ENCODE measurements at regions not wholly inside any gene's neighbourhood (a gene's known extent, or its start where the extent isn't known, plus 50 kb on each side); places are given as distances from the start of the nearest gene placed in this dataset.
A peak's percentile ranks its signal among the peaks of the same experiment; 100 is the strongest.
"Not testable (repeated sequence)": the region's sequence is repeated elsewhere in the genome, so short reads cannot be mapped to it uniquely, and the experiment has no call there.

DNA sequence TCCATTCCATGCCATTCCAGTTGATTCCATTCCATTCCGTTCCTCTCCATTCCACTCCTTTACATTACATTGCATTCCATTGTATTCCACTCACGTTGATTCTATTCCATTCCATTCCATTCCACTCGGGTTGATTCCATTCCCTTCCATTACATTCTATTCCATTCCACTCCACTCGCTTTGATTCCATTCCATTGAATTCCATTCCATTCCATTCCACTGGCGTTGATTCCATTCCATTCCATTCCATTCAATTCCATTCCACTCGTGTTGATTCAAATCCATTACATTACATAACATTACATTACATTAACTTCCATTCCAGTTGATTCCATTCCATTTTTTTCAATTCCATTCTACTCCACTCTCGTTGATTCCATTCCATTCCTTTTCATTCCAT, 1142.8 kb downstream of the RPIA start:
- Mint-ChIP-seq H3K9me3 (peaks cover 28% of the 10 kb centered on the region), H3K27ac (no peak overlapping the region)
- no peak overlapping the region for H3K4me3 ChIP-seq (ENCODE audit: low read length)

GRCh38 chr2:89836326-89836725, 1144.9 kb downstream of the RPIA start:
- H3K27ac Mint-ChIP-seq; H3K4me1 Mint-ChIP-seq (ENCODE audit: low read depth); H3K4me3 Mint-ChIP-seq; H3K4me1 ChIP-seq (ENCODE audit: insufficient read depth, low read length); POLR2A ChIA-PET; H3K4me3 ChIP-seq (ENCODE audit: low read length); H3K27ac ChIP-seq (ENCODE audit: low read depth in 1 of 2, low read length in 2 of 2); H3K27me3 Mint-ChIP-seq; H3K36me3 ChIP-seq (ENCODE audit: insufficient read depth, low read length); intact Hi-C loops (cut with DNase I, micrococcal nuclease); CTCF ChIA-PET; H3K27me3 ChIP-seq (ENCODE audit: control insufficient read depth in 1 of 2, insufficient read depth in 2 of 2, low read length in 2 of 2): not testable (repeated sequence)
- Mint-ChIP-seq H3K36me3 (ENCODE audit: low read depth) (peaks cover 21% of the 10 kb centered on the region), H3K9me3 (peaks cover 28% of the 10 kb centered on the region)
- peaks cover 0 to 42% of the 10 kb centered on the region in 2 experiments for H3K9me3 ChIP-seq (ENCODE audit: control insufficient read depth in 1 of 2, insufficient read depth in 1 of 2, low read length in 2 of 2)
- ATAC-seq (ENCODE audit: poor library complexity) (peak; percentile 60), DNase-seq (peak in 2 of 14 experiments; percentile 17 to 29)

More for the DNA sequence above, 1142.8 kb downstream of the RPIA start:
- Mint-ChIP-seq H3K27me3 (no peaks in the 10 kb centered on the region), H3K4me1 (ENCODE audit: low read depth) (no peaks in the 10 kb centered on the region), H3K36me3 (ENCODE audit: low read depth) (peaks cover 25% of the 10 kb centered on the region), H3K4me3 (no peak overlapping the region)
- no peak for TF ChIP-seq CTCF (IDR thresholded peaks at IDR 0.05)
- CTCF ChIA-PET = no interaction called here
- no peak for DNase-seq
- Histone ChIP-seq H3K9me3 (ENCODE audit: control insufficient read depth in 1 of 2, insufficient read depth in 1 of 2, low read length in 2 of 2) (peaks cover 0 to 43% of the 10 kb centered on the region in 2 experiments), H3K4me1 (ENCODE audit: insufficient read depth, low read length) (no peaks in the 10 kb centered on the region), H3K36me3 (ENCODE audit: insufficient read depth, low read length) (no peaks in the 10 kb centered on the region), H3K27ac (ENCODE audit: low read depth in 1 of 2, low read length in 2 of 2) (no peak overlapping the region), H3K27me3 (ENCODE audit: control insufficient read depth in 1 of 2, insufficient read depth in 2 of 2, low read length in 2 of 2) (no peaks in the 10 kb centered on the region)
- ATAC-seq (ENCODE audit: poor library complexity) = no peak
- intact Hi-C loops (cut with DNase I, micrococcal nuclease) = no loop called here
- POLR2A ChIA-PET = no interaction called here

DNA sequence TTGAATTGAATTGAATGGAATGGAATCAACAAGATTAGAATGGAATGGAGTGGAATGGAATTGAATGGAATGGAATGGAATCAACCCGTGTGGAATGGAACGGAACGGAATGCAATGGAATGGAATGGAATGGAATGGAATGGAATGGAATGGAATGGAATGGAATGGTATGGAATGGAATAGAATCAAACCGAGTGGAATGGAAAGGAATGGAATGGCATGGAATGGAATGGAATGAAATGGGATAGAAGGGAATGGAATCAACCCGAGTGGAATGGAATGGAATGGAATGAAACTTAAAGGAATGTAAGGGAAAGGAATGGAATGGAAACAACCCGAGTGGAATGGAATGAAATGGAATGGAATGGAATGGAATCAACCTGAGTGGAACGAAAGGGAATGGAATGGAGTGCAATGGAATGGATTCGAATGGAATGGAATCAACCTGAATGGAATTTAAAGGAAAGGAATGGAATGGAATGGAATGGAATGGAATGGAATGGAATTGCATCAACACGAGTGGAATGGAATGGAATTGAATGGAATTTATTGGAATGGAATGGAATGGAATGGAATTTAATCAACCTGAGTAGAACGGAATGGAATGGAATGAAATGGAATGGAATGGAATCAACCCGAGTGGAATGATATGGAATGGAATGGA, 1146.6 kb downstream of the RPIA start:
- Mint-ChIP-seq H3K36me3 (ENCODE audit: low read depth) (peaks cover 21% of the 10 kb centered on the region), H3K4me1 (ENCODE audit: low read depth) (no peaks in the 10 kb centered on the region), H3K9me3 (peaks cover 31% of the 10 kb centered on the region), H3K27ac (no peak overlapping the region), H3K4me3 (no peak overlapping the region), H3K27me3 (no peaks in the 10 kb centered on the region)
- ChIA-PET POLR2A (no interaction called here), CTCF (no interaction called here)
- intact Hi-C loops (cut with DNase I, micrococcal nuclease) = no loop called here
- Histone ChIP-seq H3K27ac (ENCODE audit: low read depth in 1 of 2, low read length in 2 of 2) (no peak overlapping the region), H3K36me3 (ENCODE audit: insufficient read depth, low read length) (no peaks in the 10 kb centered on the region), H3K4me1 (ENCODE audit: insufficient read depth, low read length) (no peaks in the 10 kb centered on the region), H3K27me3 (ENCODE audit: control insufficient read depth in 1 of 2, insufficient read depth in 2 of 2, low read length in 2 of 2) (no peaks in the 10 kb centered on the region), H3K9me3 (ENCODE audit: control insufficient read depth in 1 of 2, insufficient read depth in 1 of 2, low read length in 2 of 2) (peaks cover 3 to 27% of the 10 kb centered on the region in 2 experiments), H3K4me3 (ENCODE audit: low read length) (no peak overlapping the region)
- ATAC-seq (ENCODE audit: poor library complexity) = no peak
- DNase-seq = no peak
- TF ChIP-seq CTCF (IDR thresholded peaks at IDR 0.05) = no peak

DNA sequence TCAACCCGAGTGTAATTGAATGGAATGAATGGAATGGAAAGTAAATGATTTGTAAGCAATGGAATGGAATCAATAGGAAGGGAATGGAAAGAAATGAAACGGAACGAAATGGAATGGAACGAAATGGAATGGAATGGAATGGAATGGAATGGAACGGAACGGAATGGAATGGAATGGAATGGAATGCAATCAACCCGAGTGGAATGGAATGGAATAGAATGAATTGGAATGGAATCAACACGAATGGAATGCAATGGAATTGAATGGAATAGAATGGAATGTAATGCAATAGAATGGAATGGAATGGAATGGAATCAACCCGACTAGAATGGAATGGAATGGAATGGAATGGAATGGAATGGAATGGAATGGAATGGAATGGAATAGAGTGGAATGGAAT, 1148.7 kb downstream of the RPIA start:
- H3K4me1 ChIP-seq (ENCODE audit: insufficient read depth, low read length); H3K4me1 Mint-ChIP-seq (ENCODE audit: low read depth); intact Hi-C loops (cut with DNase I, micrococcal nuclease); CTCF ChIA-PET; DNase-seq; H3K4me3 Mint-ChIP-seq; H3K4me3 ChIP-seq (ENCODE audit: low read length); H3K27ac Mint-ChIP-seq; H3K27me3 Mint-ChIP-seq; POLR2A ChIA-PET; ATAC-seq (ENCODE audit: poor library complexity); H3K36me3 ChIP-seq (ENCODE audit: insufficient read depth, low read length); H3K27ac ChIP-seq (ENCODE audit: low read depth in 1 of 2, low read length in 2 of 2); H3K27me3 ChIP-seq (ENCODE audit: control insufficient read depth in 1 of 2, insufficient read depth in 2 of 2, low read length in 2 of 2): not testable (repeated sequence)
- Mint-ChIP-seq H3K36me3 (ENCODE audit: low read depth) (peaks cover 21% of the 10 kb centered on the region), H3K9me3 (peaks cover 27% of the 10 kb centered on the region)
- H3K9me3 ChIP-seq (ENCODE audit: control insufficient read depth in 1 of 2, insufficient read depth in 1 of 2, low read length in 2 of 2) = peaks cover 13 to 23% of the 10 kb centered on the region in 2 experiments

- H3K27ac ChIP-seq (ENCODE audit: low read depth in 1 of 2, low read length in 2 of 2); DNase-seq; intact Hi-C loops (cut with DNase I, micrococcal nuclease); H3K4me3 Mint-ChIP-seq; H3K4me1 ChIP-seq (ENCODE audit: insufficient read depth, low read length); H3K27me3 Mint-ChIP-seq; H3K27me3 ChIP-seq (ENCODE audit: control insufficient read depth in 1 of 2, insufficient read depth in 2 of 2, low read length in 2 of 2); POLR2A ChIA-PET; H3K27ac Mint-ChIP-seq; CTCF ChIA-PET; H3K4me1 Mint-ChIP-seq (ENCODE audit: low read depth); H3K4me3 ChIP-seq (ENCODE audit: low read length); ATAC-seq (ENCODE audit: poor library complexity); H3K36me3 ChIP-seq (ENCODE audit: insufficient read depth, low read length): not testable (repeated sequence)
- peaks cover 16 to 17% of the 10 kb centered on the region in 2 experiments for H3K9me3 ChIP-seq (ENCODE audit: control insufficient read depth in 1 of 2, insufficient read depth in 1 of 2, low read length in 2 of 2)
- H3K9me3 Mint-ChIP-seq = peaks cover 27% of the 10 kb centered on the region
- peaks cover 21% of the 10 kb centered on the region for H3K36me3 Mint-ChIP-seq (ENCODE audit: low read depth)
Observed at GRCh38 chr2:89840781-89841475, 1149.5 kb downstream of the RPIA start.
